Left kidney (tissue), 1 donor: ENCODE measurements at regions not wholly inside any gene's neighbourhood (a gene's known extent, or its start where the extent isn't known, plus 50 kb on each side); places are given as distances from the start of the nearest gene placed in this dataset.
"Not testable (repeated sequence)": the region's sequence is repeated elsewhere in the genome, so short reads cannot be mapped to it uniquely, and the experiment has no call there.

Experiments used
- DNase-seq: peaks from one replicate; pipeline ENCODE4 v3.0.0-alpha.2; 2013

DNA sequence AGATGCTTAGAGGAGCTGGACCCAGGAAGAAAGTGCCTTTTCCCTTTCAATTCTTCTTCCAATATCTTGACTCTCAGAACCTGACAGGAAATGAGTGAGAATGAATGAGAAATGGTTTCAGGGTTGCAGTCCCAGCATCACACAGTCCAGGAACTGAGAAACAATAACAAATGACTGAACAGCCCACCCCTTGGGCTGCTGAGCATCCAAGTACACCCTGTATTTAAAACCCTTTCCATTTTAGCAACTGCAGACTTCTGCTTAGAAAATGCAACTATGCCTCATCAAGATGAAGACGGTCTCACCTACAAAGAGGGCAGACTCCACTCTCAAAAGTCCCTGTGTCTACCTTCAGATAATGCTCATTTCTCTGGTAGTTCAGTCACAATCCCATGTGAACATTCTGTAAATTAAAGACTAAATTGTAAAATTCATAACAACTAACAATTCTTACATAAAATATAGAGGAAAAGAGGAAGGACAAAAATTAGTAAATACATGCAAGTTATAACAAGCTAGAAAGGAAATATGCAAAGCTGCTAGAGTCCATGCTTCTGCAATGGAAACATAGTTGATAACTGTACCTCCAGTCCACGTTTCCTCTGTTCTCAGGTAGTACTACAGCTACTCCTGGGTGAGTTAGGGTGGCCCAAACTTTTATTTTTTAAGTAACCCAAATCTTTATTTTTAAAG, 316.5 kb downstream of the ICE1 start:
- DNase-seq: no peak

GRCh38 chr5:5736007-5736406, 313.5 kb downstream of the ICE1 start:
- no peak for DNase-seq

DNA sequence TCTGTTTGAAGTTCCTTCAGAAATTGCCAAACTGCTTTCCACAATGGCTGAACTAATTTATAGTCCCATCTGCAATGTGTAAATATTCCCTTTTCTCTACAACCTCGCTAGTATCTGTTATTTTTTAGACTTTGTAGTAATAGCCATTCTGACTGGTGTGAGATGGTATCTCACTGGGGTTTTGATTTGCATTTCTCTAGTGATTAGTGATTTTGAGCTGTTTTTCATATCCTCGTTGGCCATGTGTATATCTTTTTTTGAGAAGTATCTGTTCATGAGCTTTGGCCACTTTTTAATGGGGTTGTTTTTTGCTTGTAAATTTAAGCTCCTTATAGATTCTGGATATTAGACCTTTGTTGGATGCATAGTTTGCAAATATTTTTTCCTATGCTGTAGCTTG, 310.6 kb downstream of the ICE1 start:
- DNase-seq: not testable (repeated sequence)

GRCh38 chr5:5726401-5726800, 303.9 kb downstream of the ICE1 start:
- DNase-seq: no peak

GRCh38 chr5:5721881-5722280, 299.4 kb downstream of the ICE1 start:
- no peak for DNase-seq

GRCh38 chr5:5719292-5719691, 296.8 kb downstream of the ICE1 start:
- no peak for DNase-seq

- DNase-seq: no peak
These were observed 294.2 kb downstream of the ICE1 start for GRCh38 chr5:5716665-5717064.

- no peak for DNase-seq
These were observed 289.1 kb downstream of the ICE1 start for GRCh38 chr5:5711592-5711991.

GRCh38 chr5:5711112-5711511, 288.6 kb downstream of the ICE1 start:
- DNase-seq: no peak

GRCh38 chr5:5710471-5710870, 288.0 kb downstream of the ICE1 start:
- no peak for DNase-seq

GRCh38 chr5:5708367-5708919, 286.0 kb downstream of the ICE1 start:
- no peak for DNase-seq

- no peak for DNase-seq
These were observed 282.5 kb downstream of the ICE1 start for GRCh38 chr5:5705010-5705409.

DNA sequence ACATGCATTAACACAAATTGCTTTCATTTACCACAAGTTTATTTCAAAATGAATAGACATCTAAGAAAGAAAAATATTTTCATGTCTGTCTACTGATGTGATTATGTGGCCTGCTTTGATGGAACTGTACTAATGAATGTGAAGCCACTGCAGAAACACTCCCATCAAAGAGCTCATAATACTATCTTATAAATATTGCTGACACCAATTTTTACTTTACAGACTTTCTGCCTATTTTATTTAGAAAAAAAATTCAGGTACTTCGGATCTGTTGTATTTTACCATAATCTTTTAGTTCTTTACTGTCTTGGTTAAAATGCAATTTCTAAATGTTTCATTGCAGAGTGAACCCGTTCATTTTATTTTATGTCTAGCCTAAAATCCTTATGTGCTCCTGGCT, 281.9 kb downstream of the ICE1 start:
- DNase-seq: no peak

DNA sequence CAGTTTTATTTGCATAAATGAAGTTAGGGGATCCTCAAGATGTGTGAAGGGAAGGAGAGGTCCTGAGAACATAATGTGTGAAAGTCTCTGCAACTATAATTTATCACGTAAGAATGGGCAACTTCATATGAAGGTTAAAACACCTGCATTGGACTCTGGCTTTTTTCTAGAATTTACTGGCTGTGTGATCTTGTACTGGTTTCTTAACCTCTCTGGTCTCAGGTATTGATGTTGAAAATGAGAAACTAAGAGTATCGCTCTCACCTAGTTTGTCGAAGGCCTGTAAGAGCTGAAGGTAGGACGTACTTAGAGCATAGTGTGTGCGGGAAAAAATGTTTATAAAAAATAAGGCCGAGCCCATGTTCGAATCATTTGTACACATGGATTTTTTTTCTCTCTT, 280.5 kb downstream of the ICE1 start:
- no peak for DNase-seq

GRCh38 chr5:5700549-5700948, 278.1 kb downstream of the ICE1 start:
- DNase-seq: no peak

GRCh38 chr5:5699062-5699461, 276.6 kb downstream of the ICE1 start:
- no peak for DNase-seq

DNA sequence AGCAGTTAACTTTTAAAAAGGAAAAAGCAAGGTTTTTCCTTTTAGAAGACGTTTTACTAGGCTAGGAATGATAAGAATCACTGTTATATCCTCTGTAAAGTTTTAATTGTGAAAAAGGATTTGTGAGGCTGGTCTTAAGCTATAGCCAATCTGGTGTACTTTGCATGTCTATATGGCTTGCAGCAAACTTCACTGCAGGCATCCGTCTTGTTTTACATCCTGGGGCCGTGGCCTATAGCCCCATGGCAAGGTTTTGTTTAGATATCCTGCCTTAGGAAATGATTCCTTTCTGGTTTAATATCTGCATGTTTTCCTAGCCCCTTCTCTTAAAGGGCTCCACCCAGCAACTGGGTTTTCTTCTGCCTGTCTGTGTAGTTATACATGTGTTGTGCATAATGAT, 272.8 kb downstream of the ICE1 start:
- no peak for DNase-seq

DNA sequence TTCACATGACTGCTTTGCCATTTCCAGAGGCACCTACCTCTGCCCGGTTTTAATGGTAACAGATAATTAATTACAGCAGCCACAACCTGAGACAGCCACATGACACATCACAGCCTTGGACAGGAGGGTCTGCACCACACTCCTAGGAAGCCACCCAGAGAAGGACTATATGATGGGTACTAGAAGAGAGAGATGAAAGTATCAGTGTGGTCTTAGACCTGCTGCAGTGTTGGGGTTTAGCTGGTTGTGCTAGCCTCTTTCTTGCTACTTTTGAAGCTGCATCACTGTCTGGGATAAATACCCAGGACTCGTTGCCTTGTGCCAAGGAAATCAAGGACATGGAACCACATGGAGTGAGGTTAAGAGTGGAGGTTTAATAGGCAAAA, 266.4 kb downstream of the ICE1 start:
- no peak for DNase-seq

DNA sequence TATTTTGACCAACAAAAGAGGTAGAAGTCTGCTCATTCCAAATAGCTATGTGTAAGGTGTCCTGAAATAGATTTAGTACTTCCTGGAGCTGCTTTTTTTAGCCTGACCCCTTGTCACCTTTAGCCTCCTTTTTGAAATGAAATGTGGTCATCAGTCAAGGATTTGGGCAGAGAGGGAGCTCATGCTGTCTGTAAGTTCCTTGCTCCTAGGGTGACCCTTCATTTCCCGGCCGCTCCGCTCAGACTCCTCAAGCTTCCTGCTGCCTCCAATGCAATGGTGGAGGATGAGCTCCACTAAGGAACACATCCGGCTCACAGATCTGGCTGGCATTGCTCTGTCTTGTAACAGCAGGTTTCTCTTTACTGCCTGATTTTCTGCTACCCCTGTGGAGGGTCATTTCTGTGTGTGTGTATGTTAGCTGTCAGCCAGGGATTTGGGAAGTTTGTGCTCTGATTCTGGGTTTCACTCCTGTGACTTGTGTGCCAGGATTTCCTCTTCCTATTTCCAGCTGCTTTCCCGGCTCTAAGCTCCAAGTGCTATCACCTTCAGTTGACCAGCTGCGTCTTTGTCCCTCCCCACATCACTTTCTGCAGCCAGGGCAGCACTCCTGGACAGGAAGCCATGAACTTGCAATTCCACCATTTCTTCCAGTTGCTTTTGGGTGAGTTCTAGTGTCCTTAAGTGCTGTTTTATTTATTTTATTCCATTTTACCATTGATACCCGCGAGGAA, 265.9 kb downstream of the ICE1 start:
- no peak for DNase-seq

DNA sequence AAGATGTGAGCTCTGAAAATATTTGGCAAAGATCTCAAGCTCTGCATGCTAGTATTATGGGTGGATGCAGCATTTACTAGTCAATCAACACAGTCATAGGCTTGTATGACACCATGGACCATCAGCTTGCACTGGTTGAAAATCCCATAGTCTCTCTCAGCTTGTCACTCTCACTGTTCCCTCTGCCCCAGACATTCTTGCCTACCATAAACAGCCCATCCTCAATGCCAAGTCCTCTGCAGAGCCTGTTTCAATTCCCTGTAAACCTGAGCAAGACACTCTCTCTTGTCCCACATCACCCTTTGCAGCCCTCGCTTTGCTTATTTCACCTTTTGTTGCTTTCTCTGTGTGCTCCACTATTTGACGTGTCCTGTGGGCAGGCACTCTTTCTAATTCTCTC, 264.6 kb downstream of the ICE1 start:
- DNase-seq: no peak

- no peak for DNase-seq
These were observed 263.9 kb downstream of the ICE1 start for GRCh38 chr5:5686356-5686755.

GRCh38 chr5:5685737-5686136, 263.3 kb downstream of the ICE1 start:
- DNase-seq: no peak

DNA sequence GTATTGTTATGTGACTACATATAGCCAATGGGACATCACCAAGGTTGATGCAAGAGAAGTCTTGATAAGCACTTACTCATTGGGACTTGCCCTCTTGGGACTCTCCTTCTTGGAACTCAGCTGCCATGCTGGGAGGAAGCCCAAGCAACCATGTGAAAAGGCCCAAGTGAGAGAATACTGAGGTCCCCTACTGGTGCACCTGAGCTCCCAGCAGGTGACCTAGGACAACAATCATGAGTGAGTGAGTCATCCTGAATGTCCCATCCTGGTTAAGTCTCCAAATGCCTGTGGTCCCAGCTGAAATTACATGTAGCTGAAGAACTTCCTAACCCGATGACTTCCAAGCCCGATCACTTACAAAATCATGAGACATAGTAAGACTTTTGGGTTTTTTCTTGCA, 260.7 kb downstream of the ICE1 start:
- no peak for DNase-seq

DNA sequence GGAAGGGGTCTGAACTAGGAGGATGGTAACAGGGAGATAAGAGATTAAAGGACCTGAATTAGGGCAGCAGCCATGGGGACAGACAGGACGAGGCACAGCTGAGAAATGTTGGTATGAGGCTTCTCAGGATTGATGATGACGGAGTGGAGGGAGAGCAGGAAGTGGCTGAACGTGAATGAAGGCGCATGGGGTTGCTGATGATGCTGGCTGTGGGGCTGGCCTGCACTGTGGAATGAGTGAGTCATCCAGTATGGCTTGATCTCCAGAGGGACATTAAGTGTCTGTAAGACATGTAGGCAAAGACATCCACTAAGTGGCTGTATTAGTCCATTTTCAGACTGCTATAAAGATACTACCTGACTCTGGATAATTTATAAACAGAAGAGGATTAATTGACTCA, 256.4 kb downstream of the ICE1 start:
- DNase-seq: no peak
